ENCODE measurements at regions not wholly inside any gene's neighbourhood (a gene's known extent, or its start where the extent isn't known, plus 50 kb on each side); places are given as distances from the start of the nearest gene placed in this dataset.

- DNase-seq, result no peak
- H4K20me1 ChIP-seq (ENCODE audit: insufficient read depth), result no peaks in the 10 kb centered on the region
- H3K36me3 ChIP-seq (ENCODE audit: low read depth), result no peaks in the 10 kb centered on the region
- CTCF ChIA-PET, result interaction anchor here (0.6 kb wide), 1 partner anchor 370 kb away, joined by 4 read pairs; no protein-coding TSS in a partner anchor
- no peaks in the 10 kb centered on the region for H3K27me3 ChIP-seq (ENCODE audit: insufficient read depth, low read depth)
- 0 out of 2 replicates have a peak overlapping the region, but pooled peaks have one; percentile 11 for H2AFZ ChIP-seq
- no peak overlapping the region for H3K4me3 ChIP-seq
- H3F3A ChIP-seq (ENCODE audit: insufficient read depth, low read depth), result no peaks in the 10 kb centered on the region
- TF ChIP-seq CTCF (conservative IDR thresholded peaks at IDR 0.05) (no peak), EZH2 (IDR thresholded peaks at IDR 0.05; ENCODE audit: low read depth) (no peak)
- H3K27ac ChIP-seq, result no peak overlapping the region
- H3K4me1 ChIP-seq (replicated peaks; ENCODE audit: insufficient read depth), result no peaks in the 10 kb centered on the region
- H3K9me2 ChIP-seq (ENCODE audit: insufficient read depth), result no peaks in the 10 kb centered on the region
- H3K79me2 ChIP-seq (ENCODE audit: low read depth), result no peaks in the 10 kb centered on the region
- BruUV-seq (replicated peaks), result no TSS peak
- POLR2A ChIA-PET (ENCODE audit: unreplicated experiment), result no interaction called here
- no peaks in the 10 kb centered on the region for H3K9me3 ChIP-seq (ENCODE audit: insufficient read depth, low read depth)
- intact Hi-C loops (cut with micrococcal nuclease; ENCODE audit: unreplicated experiment), result no loop called here
- no peak overlapping the region for H3K4me2 ChIP-seq
These were observed 289.9 kb downstream of the GASK1B start for GRCh38 chr4:157882901-157883300.

- no peak overlapping the region for H3K4me3 ChIP-seq
- CTCF ChIA-PET, result no interaction called here
- intact Hi-C loops (cut with micrococcal nuclease; ENCODE audit: unreplicated experiment), result no loop called here
- DNase-seq, result no peak
- H3K79me2 ChIP-seq (ENCODE audit: low read depth), result no peaks in the 10 kb centered on the region
- H3K27ac ChIP-seq, result no peak overlapping the region
- no peak overlapping the region for H3K4me2 ChIP-seq
- no TSS peak for BruUV-seq (replicated peaks)
- no peaks in the 10 kb centered on the region for H3K4me1 ChIP-seq (replicated peaks; ENCODE audit: insufficient read depth)
- H3F3A ChIP-seq (ENCODE audit: insufficient read depth, low read depth), result no peaks in the 10 kb centered on the region
- POLR2A ChIA-PET (ENCODE audit: unreplicated experiment), result no interaction called here
- no peaks in the 10 kb centered on the region for H3K9me2 ChIP-seq (ENCODE audit: insufficient read depth)
- H3K9me3 ChIP-seq (ENCODE audit: insufficient read depth, low read depth), result no peaks in the 10 kb centered on the region
- H4K20me1 ChIP-seq (ENCODE audit: insufficient read depth), result no peaks in the 10 kb centered on the region
- H3K27me3 ChIP-seq (ENCODE audit: insufficient read depth, low read depth), result no peaks in the 10 kb centered on the region
- H3K36me3 ChIP-seq (ENCODE audit: low read depth), result no peaks in the 10 kb centered on the region
- H2AFZ ChIP-seq, result no peak overlapping the region
- no peak for TF ChIP-seq EZH2 (IDR thresholded peaks at IDR 0.05; ENCODE audit: low read depth)
- no peak for TF ChIP-seq CTCF (conservative IDR thresholded peaks at IDR 0.05)
These were observed 292.1 kb downstream of the GASK1B start for GRCh38 chr4:157880761-157881160.

- CTCF ChIA-PET, result no interaction called here
- no TSS peak for BruUV-seq (replicated peaks)
These were observed 318.0 kb downstream of the GASK1B start for GRCh38 chr4:157854819-157855218.

More at GRCh38 chr4:157854819-157855218, 318.0 kb downstream of the GASK1B start:
- Histone ChIP-seq H3K79me2 (ENCODE audit: low read depth) (no peaks in the 10 kb centered on the region), H3K27me3 (ENCODE audit: insufficient read depth, low read depth) (no peaks in the 10 kb centered on the region), H4K20me1 (ENCODE audit: insufficient read depth) (no peaks in the 10 kb centered on the region), H2AFZ (no peak overlapping the region), H3K4me2 (no peak overlapping the region), H3K9me2 (ENCODE audit: insufficient read depth) (no peaks in the 10 kb centered on the region), H3K36me3 (ENCODE audit: low read depth) (no peaks in the 10 kb centered on the region), H3K27ac (no peak overlapping the region), H3K4me1 (replicated peaks; ENCODE audit: insufficient read depth) (no peaks in the 10 kb centered on the region), H3K4me3 (no peak overlapping the region), H3K9me3 (ENCODE audit: insufficient read depth, low read depth) (no peaks in the 10 kb centered on the region), H3F3A (ENCODE audit: insufficient read depth, low read depth) (no peaks in the 10 kb centered on the region)
- intact Hi-C loops (cut with micrococcal nuclease; ENCODE audit: unreplicated experiment), result no loop called here
- TF ChIP-seq CTCF (conservative IDR thresholded peaks at IDR 0.05) (no peak), EZH2 (IDR thresholded peaks at IDR 0.05; ENCODE audit: low read depth) (no peak)
- POLR2A ChIA-PET (ENCODE audit: unreplicated experiment), result no interaction called here
- no peak for DNase-seq

Data from PC-9 (cell line).